ENCODE measurements at regions not wholly inside any gene's neighbourhood (a gene's known extent, or its start where the extent isn't known, plus 50 kb on each side); places are given as distances from the start of the nearest gene placed in this dataset.

- H3K4me3 Mint-ChIP-seq = no peak overlapping the region
- ATAC-seq = no peak
- H3K27me3 Mint-ChIP-seq = no peaks in the 10 kb centered on the region
- H3K4me1 Mint-ChIP-seq = no peaks in the 10 kb centered on the region
- H3K9me3 Mint-ChIP-seq = peaks cover 19% of the 10 kb centered on the region
- no peak overlapping the region for H3K27ac Mint-ChIP-seq
- no peaks in the 10 kb centered on the region for H3K36me3 Mint-ChIP-seq
Observed at GRCh38 chr4:35237924-35238323, 1006.4 kb downstream of the ARAP2 start.

GRCh38 chr4:35238793-35239192 is 1005.5 kb downstream of the ARAP2 start:
- H3K4me1 Mint-ChIP-seq = no peaks in the 10 kb centered on the region
- no peak overlapping the region for H3K27ac Mint-ChIP-seq
- peaks cover 15% of the 10 kb centered on the region for H3K9me3 Mint-ChIP-seq
- no peak for ATAC-seq
- no peaks in the 10 kb centered on the region for H3K36me3 Mint-ChIP-seq
- H3K4me3 Mint-ChIP-seq = no peak overlapping the region
- H3K27me3 Mint-ChIP-seq = no peaks in the 10 kb centered on the region

GRCh38 chr4:35246493-35246892 is 997.8 kb downstream of the ARAP2 start:
- Mint-ChIP-seq H3K36me3 (no peaks in the 10 kb centered on the region), H3K4me1 (no peaks in the 10 kb centered on the region), H3K27ac (no peak overlapping the region), H3K4me3 (no peak overlapping the region), H3K27me3 (no peaks in the 10 kb centered on the region), H3K9me3 (peaks cover 6% of the 10 kb centered on the region)
- no peak for ATAC-seq

- Mint-ChIP-seq H3K36me3 (no peaks in the 10 kb centered on the region), H3K4me1 (no peaks in the 10 kb centered on the region), H3K9me3 (peaks cover 6% of the 10 kb centered on the region), H3K27ac (no peak overlapping the region), H3K4me3 (no peak overlapping the region), H3K27me3 (no peaks in the 10 kb centered on the region)
- no peak for ATAC-seq
Observed at GRCh38 chr4:35247047-35247446, 997.3 kb downstream of the ARAP2 start.

- H3K9me3 Mint-ChIP-seq = peaks cover 6% of the 10 kb centered on the region
- no peaks in the 10 kb centered on the region for H3K36me3 Mint-ChIP-seq
- H3K4me1 Mint-ChIP-seq = no peaks in the 10 kb centered on the region
- no peak for ATAC-seq
- no peak overlapping the region for H3K27ac Mint-ChIP-seq
- H3K27me3 Mint-ChIP-seq = no peaks in the 10 kb centered on the region
- no peak overlapping the region for H3K4me3 Mint-ChIP-seq
Observed at GRCh38 chr4:35250331-35250730, 994.0 kb downstream of the ARAP2 start.

GRCh38 chr4:35250761-35251160 is 993.6 kb downstream of the ARAP2 start:
- no peaks in the 10 kb centered on the region for H3K4me1 Mint-ChIP-seq
- no peak overlapping the region for H3K27ac Mint-ChIP-seq
- no peaks in the 10 kb centered on the region for H3K27me3 Mint-ChIP-seq
- no peak for ATAC-seq
- H3K9me3 Mint-ChIP-seq = peaks cover 6% of the 10 kb centered on the region
- no peaks in the 10 kb centered on the region for H3K36me3 Mint-ChIP-seq
- no peak overlapping the region for H3K4me3 Mint-ChIP-seq

GRCh38 chr4:35252071-35252470 is 992.2 kb downstream of the ARAP2 start:
- Mint-ChIP-seq H3K27ac (no peak overlapping the region), H3K36me3 (no peaks in the 10 kb centered on the region), H3K27me3 (no peaks in the 10 kb centered on the region), H3K9me3 (peaks cover 6% of the 10 kb centered on the region), H3K4me1 (no peaks in the 10 kb centered on the region), H3K4me3 (no peak overlapping the region)
- ATAC-seq = no peak

GRCh38 chr4:35252866-35253265 is 991.4 kb downstream of the ARAP2 start:
- no peak for ATAC-seq
- no peak overlapping the region for H3K4me3 Mint-ChIP-seq
- H3K27me3 Mint-ChIP-seq = no peaks in the 10 kb centered on the region
- H3K36me3 Mint-ChIP-seq = no peaks in the 10 kb centered on the region
- H3K4me1 Mint-ChIP-seq = no peaks in the 10 kb centered on the region
- no peak overlapping the region for H3K27ac Mint-ChIP-seq
- peaks cover 6% of the 10 kb centered on the region for H3K9me3 Mint-ChIP-seq

- no peaks in the 10 kb centered on the region for H3K4me1 Mint-ChIP-seq
- H3K9me3 Mint-ChIP-seq = peaks cover 6% of the 10 kb centered on the region
- H3K4me3 Mint-ChIP-seq = no peak overlapping the region
- no peaks in the 10 kb centered on the region for H3K36me3 Mint-ChIP-seq
- no peak overlapping the region for H3K27ac Mint-ChIP-seq
- H3K27me3 Mint-ChIP-seq = no peaks in the 10 kb centered on the region
- no peak for ATAC-seq
Observed at GRCh38 chr4:35253331-35253730, 991.0 kb downstream of the ARAP2 start.

GRCh38 chr4:35286434-35286833 is 957.9 kb downstream of the ARAP2 start:
- Mint-ChIP-seq H3K36me3 (no peaks in the 10 kb centered on the region), H3K27ac (no peak overlapping the region), H3K4me1 (no peaks in the 10 kb centered on the region), H3K9me3 (peaks cover 5% of the 10 kb centered on the region), H3K4me3 (no peak overlapping the region), H3K27me3 (no peaks in the 10 kb centered on the region)
- ATAC-seq = no peak

- no peak for ATAC-seq
- no peaks in the 10 kb centered on the region for H3K9me3 Mint-ChIP-seq
- no peaks in the 10 kb centered on the region for H3K27me3 Mint-ChIP-seq
- H3K4me1 Mint-ChIP-seq = no peaks in the 10 kb centered on the region
- H3K36me3 Mint-ChIP-seq = no peaks in the 10 kb centered on the region
- H3K4me3 Mint-ChIP-seq = no peak overlapping the region
- no peak overlapping the region for H3K27ac Mint-ChIP-seq
Observed at GRCh38 chr4:35300996-35301774, 943.1 kb downstream of the ARAP2 start.

- Mint-ChIP-seq H3K4me3 (no peak overlapping the region), H3K27me3 (no peaks in the 10 kb centered on the region), H3K27ac (no peak overlapping the region), H3K36me3 (no peaks in the 10 kb centered on the region), H3K9me3 (peaks cover 3% of the 10 kb centered on the region), H3K4me1 (no peaks in the 10 kb centered on the region)
- no peak for ATAC-seq
Observed at GRCh38 chr4:35315419-35315818, 928.9 kb downstream of the ARAP2 start.

GRCh38 chr4:35325908-35326453 is 918.3 kb downstream of the ARAP2 start:
- no peak for ATAC-seq
- H3K4me3 Mint-ChIP-seq = no peak overlapping the region
- no peaks in the 10 kb centered on the region for H3K36me3 Mint-ChIP-seq
- H3K27ac Mint-ChIP-seq = no peak overlapping the region
- peaks cover 8% of the 10 kb centered on the region for H3K9me3 Mint-ChIP-seq
- H3K4me1 Mint-ChIP-seq = no peaks in the 10 kb centered on the region
- no peaks in the 10 kb centered on the region for H3K27me3 Mint-ChIP-seq

- Mint-ChIP-seq H3K36me3 (no peaks in the 10 kb centered on the region), H3K4me1 (no peaks in the 10 kb centered on the region), H3K9me3 (peaks cover 1% of the 10 kb centered on the region), H3K27me3 (no peaks in the 10 kb centered on the region), H3K27ac (no peak overlapping the region), H3K4me3 (no peak overlapping the region)
- ATAC-seq = no peak
Observed at GRCh38 chr4:35342833-35343232, 901.5 kb downstream of the ARAP2 start.

- no peak for ATAC-seq
- Mint-ChIP-seq H3K4me1 (no peaks in the 10 kb centered on the region), H3K27ac (no peak overlapping the region), H3K4me3 (no peak overlapping the region), H3K36me3 (no peaks in the 10 kb centered on the region), H3K9me3 (peaks cover 23% of the 10 kb centered on the region), H3K27me3 (no peaks in the 10 kb centered on the region)
Observed at GRCh38 chr4:35347276-35347675, 897.0 kb downstream of the ARAP2 start.

- no peak overlapping the region for H3K4me3 Mint-ChIP-seq
- no peaks in the 10 kb centered on the region for H3K36me3 Mint-ChIP-seq
- no peaks in the 10 kb centered on the region for H3K4me1 Mint-ChIP-seq
- no peak overlapping the region for H3K27ac Mint-ChIP-seq
- no peak for ATAC-seq
- peaks cover 14% of the 10 kb centered on the region for H3K9me3 Mint-ChIP-seq
- no peaks in the 10 kb centered on the region for H3K27me3 Mint-ChIP-seq
Observed at GRCh38 chr4:35358001-35358584, 886.2 kb downstream of the ARAP2 start.

Data from stimulated activated memory B cell treated with anti-CD40 and anti-IgM and Interleukin-4, amounts not matched to agents 10 μg/mL and 1 μg/mL and 100 μg/mL, for 72 hours (primary cell).